Myocyte (in vitro differentiated cells): ENCODE measurements at regions not wholly inside any gene's neighbourhood (a gene's known extent, or its start where the extent isn't known, plus 50 kb on each side); places are given as distances from the start of the nearest gene placed in this dataset.
"Not testable (repeated sequence)": the region's sequence is repeated elsewhere in the genome, so short reads cannot be mapped to it uniquely, and the experiment has no call there.

Experiments
- DNase-seq: peaks from one replicate; pipeline ENCODE4 v3.0.0-alpha.2; 2012; ENCODE audit warnings: low read depth

DNA sequence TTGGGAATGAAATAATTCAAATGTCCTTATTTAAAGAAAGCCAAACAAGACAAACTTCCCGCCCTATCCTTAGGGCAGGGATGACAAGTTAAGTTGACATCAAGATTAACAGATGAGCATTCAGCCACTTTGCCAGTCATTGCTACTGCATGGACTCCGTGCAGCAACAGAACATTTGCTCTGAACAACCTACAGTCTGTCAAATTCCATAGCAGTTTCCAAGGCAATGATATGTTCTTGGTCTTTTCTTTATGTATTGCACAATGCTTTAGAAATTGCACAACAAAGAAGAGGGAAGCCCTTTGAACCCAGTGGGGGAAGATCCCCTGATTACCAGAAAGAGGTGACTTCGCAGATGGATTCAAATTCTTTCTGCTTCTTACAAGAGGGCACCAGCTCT is 269.8 kb downstream of the BCAT1 start:
- DNase-seq = no peak

DNA sequence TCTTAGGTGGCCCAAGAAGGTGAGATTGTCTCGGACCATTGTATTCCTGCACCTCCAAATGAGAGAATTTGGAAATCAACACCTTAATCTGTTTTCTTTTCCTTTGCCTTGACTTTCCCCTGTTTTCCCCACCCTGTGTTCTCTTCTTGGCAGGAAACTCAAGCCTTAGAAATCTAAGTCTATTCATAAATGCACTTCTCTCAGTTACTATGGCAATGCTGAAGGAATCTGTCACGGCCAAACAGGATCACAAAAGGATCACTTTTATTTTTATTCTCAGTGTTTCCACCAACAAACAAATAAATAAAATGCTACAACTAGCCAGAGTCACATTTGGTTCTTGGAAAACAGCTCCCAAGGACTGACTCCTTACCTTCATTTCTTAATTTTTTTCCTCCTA is 270.5 kb downstream of the BCAT1 start:
- DNase-seq = no peak

DNA sequence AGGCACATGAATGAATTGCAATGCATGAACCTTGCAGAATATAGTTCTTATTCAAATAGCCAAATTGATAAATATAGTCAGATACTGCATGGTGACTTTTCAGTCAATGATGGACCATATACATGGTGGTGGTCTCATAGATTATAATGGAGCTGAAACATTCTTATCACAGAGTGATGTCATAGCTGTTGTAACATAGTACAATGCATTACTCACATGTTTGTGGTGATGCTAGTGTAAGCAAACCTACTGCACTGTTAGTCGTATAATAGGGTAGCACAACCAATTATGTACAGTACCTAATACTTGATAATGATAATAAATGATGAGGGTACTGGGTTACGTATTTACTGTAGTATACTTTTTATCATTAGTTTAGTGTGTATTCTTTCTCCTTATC is 280.3 kb downstream of the BCAT1 start:
- DNase-seq = no peak

DNA sequence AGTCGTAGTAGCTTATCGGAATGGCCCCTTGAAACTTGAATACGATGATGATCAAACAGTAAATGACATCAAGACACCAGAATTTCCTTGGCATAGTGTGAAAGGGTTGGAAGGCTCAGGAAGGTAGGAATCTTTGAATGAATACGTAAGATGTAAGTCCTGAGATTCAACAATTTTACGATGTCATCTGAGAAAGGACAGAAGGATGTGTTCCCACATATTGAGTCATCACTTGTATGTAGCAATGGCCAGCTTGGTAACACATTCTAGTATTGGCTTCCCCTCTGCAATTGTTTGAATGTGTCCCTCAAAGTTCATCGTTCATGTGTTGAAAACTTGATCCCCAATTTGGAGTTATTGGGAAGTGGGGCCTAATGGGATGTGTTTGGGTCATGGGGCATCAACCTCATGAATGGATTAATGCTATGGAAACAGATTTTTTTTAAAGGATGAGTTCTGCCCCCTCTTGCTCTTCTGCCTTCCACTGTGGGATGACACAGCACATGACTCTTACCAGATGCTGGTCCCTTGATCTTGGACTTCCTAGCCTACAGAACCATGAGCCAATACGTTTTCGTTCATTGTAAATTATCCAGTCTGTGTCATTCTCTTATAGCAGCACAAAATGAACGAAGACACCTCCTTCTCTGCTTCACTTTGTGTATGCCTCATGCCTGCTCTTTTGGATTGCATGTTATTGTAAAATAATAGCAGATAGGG is 284.6 kb downstream of the BCAT1 start:
- DNase-seq = no peak

DNA sequence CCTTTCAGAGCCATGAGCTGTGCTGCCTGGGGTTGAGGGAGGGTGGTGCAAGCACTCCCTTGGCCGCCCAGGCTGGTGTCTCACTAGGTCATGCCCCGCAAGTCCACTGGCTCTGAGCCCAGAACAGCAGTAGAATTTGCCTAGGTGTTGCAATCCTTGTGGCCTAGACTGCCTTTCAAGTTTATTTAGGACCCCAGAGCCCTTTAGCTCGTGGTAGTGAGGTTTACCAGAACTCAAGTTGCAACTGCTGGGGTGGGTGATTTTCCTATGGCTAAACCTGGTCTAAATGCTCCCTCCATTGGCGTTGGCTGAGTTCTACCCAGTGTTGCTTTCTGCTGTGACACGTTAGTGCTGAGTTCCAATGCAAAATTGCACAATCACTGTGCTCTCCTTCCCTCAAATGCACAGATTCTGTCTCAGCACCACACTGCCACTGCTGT is 287.2 kb downstream of the BCAT1 start:
- DNase-seq = peak; percentile 47

DNA sequence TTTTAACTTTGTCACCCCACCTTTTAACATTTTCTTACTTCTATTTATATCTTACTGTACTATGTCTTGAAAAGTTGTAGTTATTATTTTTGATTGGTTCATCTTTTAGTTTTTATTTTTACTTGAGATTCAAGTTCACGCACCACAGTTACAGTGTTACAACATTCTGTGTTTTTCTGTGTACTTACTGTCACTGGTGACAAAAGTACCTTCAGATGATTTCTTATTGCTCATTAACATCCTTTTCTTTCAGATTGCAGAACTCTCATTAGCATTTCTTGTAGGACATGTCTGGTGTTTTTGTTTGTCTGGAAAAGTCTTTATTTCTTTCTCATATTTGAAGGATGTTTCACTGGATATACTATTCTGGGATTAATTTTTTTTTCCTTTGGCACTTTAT is 289.9 kb downstream of the BCAT1 start:
- DNase-seq = no peak

DNA sequence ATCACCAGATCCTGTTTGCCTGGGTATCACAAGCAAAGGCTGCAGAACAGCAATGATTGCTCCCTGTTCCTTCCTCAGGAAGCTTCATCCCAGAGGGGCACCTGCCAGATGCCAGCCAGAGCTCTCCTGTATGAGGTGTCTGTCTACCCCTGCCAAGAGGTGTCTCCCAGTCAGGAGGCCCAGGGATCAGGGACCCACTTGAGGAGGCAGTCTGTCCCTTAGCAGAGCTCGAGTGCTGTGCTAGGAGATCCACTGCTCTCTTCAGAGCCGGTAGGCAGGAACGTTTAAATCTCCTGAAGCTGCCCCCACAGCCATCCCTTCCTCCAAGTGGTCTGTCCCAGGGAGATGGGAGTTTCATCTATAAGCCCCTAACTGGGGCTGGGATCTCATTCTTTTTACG is 294.6 kb downstream of the BCAT1 start:
- DNase-seq = not testable (repeated sequence)

DNA sequence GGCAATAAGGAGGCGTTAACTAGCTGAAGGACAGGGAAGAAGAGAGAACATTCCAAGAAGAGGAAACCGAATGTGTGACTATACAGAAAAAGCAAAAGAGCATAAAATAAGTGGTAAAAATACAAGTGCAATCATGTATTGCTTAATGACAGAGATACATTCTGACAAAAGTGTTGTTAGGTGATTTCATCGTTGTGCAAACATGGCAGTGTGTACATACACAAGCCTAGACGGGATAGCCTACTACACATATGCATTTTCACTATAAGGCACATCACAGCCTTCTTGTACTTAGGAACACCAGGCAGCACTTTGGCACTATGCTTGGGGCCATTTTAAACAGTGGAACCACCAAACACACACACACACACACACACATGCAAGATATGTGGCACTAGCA is 299.3 kb downstream of the BCAT1 start:
- no peak for DNase-seq

DNA sequence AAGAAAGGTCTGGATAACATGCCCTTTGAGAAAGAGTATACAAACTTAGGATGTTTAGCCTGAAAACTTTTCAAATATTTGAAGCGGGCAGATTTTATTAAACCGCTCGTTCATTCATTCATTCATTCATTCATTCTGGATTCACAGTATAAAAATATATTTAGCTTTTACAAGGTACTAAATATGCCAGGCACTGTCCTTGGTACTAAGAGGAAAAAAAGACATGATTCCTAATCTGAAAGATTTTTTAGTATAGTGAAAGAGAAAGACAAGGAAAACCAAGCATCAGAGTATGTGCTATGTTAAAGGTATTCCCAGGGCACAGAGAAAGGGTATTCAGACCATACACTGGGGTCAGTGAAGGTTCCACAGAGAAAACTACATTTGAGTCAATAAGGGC is 299.7 kb downstream of the BCAT1 start:
- DNase-seq = no peak

DNA sequence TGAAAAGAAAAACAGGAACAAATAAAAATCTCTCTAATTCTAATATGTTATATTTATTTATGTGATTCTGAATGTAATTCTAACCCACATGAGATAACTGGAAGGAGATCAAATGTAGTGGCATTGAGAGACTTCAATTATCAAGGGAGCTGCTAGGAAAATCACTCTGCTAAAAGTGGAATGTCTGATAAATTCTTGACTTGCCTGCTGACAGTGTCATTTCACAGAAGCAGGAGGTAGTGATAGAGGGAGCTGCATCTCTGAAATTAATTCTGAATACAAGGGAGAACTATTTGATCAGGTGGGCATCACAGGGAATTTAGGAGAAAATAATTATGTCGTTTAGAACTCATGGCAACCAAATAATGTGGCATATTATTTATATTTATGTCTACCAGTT is 303.6 kb downstream of the BCAT1 start:
- no peak for DNase-seq

DNA sequence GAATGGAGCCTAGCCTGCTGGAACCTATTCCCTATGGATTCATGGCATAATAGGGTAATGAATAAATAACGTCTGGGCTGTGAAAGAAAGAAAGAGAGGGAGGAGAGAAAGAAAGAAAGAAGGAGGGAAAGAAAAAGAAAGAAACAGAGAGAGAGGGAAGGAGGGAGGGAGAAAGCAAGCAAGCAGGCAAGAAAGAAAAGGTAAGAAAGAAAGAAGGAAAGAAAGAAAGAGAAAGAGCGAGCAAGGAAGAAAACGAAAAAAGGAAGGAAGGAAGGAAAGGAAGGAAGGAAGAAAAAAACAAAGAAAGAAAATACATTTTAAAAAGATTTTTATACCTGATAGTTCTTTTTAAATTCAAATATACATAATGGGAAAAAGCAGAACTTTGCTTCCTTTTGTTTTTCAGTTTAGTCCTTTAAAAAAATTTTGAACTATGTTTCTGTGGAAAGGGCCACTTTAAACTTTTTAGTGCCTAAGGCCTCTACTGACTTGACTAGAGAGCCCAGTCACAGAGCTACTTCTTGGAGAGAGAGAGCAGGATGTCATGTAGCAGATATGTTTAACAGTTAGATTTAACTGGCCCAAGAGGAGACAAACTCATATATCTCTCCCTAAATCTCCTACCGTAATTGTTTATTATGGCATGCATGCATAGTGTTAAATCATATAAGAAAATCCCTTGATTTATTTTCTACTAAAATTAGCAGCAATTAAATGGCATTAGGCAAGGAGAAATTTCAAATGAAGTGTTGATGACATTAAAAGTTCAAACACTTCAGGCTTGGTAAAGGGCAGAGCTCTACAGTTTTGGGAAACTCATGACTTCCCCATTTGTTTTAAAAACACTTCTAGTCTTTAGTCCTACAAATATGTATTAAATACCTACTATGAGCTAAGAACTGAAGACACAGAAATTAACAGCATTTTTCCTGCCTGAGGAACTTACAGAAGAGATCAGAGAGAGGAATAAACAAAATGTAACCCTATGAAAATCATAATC is 305.5 kb downstream of the BCAT1 start:
- no peak for DNase-seq

DNA sequence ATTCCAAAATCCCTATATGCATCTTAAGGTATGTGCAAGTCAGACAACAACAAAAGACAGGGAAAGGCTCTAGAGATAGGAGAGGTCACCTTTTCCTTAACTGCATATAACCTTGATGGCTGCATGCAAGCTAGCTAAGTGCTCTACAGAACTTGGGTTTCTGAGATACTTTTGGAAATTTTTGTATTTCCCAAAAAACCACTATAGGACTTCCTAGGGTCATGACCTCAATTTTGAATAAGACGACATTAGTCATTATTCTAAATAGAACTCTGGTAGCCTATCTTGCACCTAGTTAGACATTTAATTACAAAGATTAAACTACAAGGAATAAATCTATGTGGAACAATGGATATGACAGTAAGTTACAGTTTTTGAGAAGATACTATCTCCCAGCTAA is 309.3 kb downstream of the BCAT1 start:
- DNase-seq = no peak

DNA sequence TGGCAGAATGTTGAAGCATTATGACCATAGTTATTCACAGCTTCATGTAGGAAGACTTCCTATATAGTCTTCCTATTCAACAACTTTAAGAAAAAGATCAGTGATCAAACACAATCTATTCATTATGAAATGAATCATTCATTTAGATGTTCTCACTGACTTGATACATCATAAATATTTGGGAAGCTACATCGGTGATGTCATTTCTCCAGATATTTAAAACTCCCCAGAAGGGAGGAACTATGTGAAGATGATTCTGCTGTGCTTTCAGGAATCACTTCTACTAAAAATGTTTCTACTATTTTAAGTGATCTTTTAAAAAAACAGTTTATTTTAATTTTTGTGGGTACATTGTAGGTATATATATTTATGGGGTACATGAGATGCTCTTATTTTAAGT is 316.4 kb downstream of the BCAT1 start:
- DNase-seq = no peak

DNA sequence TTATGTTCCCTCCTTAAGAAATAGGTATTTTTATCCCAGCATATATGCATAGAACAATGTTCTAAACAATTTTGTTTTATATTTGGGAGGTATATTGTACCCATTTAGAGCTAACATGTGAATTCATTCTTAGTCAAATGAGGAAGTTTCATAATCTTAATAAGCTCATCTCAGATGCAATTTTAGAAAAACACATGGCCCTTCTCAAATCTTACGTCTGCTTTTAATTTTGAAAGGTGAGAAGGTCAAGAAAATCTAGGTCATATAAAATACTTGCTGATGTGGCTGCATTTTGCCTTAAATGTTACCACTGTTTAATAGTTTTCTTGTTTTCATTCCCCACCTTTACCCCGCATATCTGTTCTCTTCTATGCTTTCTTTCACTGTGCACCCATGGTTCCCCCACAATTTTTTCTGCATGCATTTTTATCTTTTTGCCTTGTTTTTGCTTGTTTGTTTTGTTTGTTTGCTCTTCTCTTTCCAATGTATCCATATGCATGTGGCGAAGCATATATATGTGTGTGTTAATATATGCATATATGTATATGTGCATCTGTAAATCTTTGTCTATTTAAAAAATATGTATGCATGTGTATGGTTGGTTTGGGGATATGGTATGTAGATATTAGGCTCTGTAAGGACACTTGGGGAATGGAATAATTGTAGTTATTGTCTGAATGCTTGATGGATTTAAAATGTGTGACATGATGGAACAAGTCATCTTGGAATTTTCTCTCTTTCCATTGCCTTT is 317.1 kb downstream of the BCAT1 start:
- no peak for DNase-seq

DNA sequence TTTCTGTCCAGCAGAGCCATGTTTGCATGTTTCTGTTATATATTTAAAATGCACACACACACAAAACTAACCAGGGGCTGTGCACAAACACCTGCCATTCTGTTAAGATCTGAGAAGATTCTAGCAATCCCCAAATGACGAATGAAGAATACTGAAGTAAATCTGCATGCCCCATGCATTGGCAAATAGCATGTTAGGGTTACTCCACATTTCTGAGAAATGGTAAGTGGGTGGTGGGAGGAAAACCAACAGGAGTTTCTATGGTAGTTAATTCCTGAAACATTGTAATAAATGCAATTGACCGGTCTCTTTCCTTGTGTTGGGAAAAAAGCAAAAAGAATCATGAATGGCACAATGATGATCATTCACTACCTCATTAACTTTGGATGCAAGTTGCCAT is 318.0 kb downstream of the BCAT1 start:
- DNase-seq = no peak

DNA sequence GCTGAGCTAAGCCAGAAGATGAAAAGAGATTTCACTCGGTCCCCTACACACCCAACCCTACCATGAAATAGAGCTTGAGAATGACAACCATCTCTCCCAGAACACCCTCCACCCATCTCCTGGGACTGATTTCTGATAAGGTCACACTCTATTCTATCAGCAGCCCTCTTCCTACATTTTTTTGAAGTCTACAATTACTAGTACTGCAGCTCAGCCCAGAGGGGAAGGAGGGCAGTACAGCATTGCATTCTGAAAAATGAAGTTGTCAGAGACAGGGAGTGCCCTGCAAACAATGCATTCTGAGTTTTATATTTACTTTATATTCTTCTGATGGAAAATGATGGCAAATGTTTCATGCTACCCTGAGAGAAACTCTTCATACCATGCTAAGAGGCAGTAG is 318.5 kb downstream of the BCAT1 start:
- DNase-seq = no peak

DNA sequence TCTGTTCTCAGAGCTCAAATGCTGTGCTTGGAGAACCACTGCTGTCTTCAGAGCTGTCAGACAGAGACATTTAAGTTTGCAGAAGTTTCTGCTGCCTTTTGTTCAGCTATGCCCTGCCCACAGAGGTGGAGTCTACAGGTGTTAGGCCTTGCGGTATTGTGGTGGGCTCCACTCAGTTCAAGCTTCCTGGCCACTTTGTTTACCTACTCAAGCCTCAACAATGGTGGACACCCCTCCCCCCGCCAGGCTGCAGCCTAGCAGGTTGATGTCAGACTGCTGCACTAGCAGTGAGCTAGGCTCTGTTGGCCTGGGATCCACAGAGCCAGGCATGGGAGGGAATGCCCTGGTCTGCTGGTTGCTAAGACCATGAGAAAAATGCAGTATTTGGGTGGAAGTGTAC is 323.8 kb downstream of the BCAT1 start:
- no peak for DNase-seq

DNA sequence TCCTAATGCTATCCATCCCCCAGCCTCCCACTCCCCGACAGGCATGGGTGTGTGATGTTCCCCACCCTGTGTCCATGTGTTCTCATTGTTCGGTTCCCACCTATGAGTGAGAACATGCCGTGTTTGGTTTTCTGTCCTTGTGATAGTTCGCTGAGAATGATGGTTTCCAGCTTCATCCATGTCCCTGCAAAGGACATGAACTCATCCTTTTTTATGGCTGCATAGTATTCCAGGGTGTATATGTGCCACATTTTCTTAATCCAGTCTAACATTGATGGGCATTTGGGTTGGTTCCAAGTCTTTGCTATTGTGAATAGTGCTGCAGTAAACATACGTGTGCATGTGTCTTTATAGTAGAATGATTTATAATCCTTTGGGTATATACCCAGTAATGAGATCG is 328.9 kb downstream of the BCAT1 start:
- not testable (repeated sequence) for DNase-seq

DNA sequence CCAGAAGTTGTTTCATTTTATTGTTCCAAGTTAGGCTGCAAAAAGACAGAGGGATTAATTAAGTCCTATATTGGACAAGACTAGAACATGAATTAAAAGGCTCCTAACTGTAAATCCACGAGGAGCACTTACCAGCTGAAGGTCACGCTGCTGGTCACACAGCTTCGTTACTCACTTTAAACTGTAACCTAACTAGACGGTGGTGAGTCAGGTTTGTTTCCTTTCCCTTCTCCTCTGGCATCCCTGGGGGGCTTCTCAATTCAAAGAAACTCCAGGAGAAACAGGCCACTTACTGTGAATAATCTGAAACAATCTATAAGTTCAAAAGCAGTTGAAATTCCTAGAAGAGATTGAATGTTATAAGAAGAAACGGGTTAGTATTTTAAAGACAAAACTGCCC is 331.4 kb downstream of the BCAT1 start:
- no peak for DNase-seq

DNA sequence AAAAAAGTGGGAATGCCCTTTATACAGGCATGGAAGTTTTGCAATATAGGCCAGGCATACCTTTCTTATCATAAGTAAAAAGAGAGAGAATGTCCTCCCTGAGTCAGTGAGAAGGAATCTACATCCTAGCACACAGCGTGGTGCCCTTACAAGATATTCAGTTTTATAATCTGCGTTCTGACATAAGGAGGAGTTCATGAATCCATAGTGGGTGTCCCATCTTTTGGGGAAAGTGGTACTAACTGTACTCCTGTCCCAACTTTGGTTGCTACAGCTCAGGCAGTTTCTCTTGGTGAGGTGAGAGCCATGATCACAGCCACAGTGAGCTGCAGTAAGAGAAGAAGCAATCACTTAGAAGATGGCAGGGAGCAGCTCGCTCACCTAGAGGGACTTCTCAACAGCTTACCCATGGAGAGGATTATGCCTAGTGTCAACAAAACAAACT is 332.9 kb downstream of the BCAT1 start:
- no peak for DNase-seq

DNA sequence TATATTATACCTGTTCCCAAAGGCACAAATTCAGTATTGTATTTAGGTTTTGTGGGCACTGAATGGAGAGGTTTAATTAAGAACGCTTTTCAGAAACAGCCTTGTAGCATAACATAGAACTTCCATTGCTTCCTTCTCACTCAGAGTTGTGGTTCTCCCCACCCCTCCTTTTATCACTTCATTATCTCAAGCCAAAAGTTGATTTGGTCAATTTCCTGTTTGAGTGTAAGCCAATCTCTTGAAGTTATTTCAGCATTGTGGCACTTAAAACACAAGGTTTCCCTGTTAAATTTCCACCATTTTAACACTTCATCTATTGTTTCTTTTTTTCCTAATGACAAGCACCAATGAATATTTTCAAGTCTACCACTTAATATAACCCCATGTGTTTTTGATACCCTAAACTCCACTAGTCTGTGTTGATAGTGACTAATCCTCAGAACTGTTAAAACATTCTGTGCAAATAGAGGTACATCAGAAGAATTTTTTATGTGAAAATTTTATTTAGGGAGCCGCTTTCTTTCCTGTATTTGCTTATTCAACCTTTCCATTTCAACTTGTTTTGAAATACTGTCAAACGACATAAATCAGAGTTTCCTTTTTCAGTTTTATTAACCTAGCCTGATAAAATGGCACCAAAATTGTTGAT is 340.1 kb downstream of the BCAT1 start:
- no peak for DNase-seq
